BE2C (cell line): ENCODE measurements at regions not wholly inside any gene's neighbourhood (a gene's known extent, or its start where the extent isn't known, plus 50 kb on each side); places are given as distances from the start of the nearest gene placed in this dataset.
A peak's percentile ranks its signal among the peaks of the same experiment; 100 is the strongest.

Source experiments
- DNase-seq: peaks from one replicate; pipeline ENCODE4 v3.0.0-alpha.2; 2020
- H3K27me3 ChIP-seq: fragments of 250-450 bp; sonication (Bioruptor Pico); 2 replicates; pipeline ENCODE4 v1.5.1; 2020; ENCODE audit warnings: mild to moderate bottlenecking
- H3K36me3 ChIP-seq: fragments of 250-450 bp; sonication (Bioruptor Pico); 2 replicates; pipeline ENCODE4 v1.5.1; 2020; ENCODE audit warnings: mild to moderate bottlenecking
- H3K4me1 ChIP-seq: fragments of 250-450 bp; sonication (Bioruptor Pico); 2 replicates; pipeline ENCODE4 v1.5.1; 2020
- H3K4me3 ChIP-seq: 2 replicates; pipeline ENCODE4 v1.5.1; 2011; ENCODE audit warnings: low read depth, low read length
- H3K9me3 ChIP-seq: fragments of 250-450 bp; sonication (Bioruptor Pico); 2 replicates; pipeline ENCODE4 v1.5.1; 2020
- TF ChIP-seq, protein P1 (sequence below): IDR thresholded peaks from 2 replicates; pipeline ENCODE4 v1.5.1; 2012; ENCODE audit warnings: mild to moderate bottlenecking, low read depth, low read length

DNA sequence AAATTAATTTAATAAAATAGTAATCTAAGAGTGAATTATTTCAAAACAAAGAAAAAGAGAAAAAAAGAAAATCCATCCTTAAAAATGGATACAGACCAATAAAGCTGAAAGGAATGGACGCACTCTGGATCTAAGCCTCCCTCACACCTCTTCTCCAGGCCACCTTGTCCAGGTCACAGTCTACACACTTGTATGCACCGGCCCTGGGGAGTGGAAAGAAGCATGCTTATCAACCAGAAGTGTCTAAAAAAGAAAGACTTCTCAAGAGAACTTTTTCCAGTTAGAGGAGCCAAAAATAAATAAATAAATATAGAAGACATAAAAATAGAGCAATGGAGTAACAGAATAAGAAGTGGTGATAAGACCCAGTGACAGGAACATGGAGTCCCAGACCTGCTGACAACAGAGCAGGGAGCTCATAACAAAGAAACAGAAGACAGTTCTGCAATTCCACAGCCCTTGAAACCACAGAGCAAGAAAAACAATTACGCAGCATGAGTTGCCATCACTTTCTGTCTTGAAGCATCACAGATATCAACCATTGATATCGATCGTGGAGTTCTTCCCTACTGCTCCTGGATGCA, 311.7 kb upstream of the NFE2L3 start:
- Histone ChIP-seq H3K27me3 (no peaks in the 10 kb centered on the region), H3K36me3 (no peaks in the 10 kb centered on the region), H3K4me1 (peaks cover 6% of the 10 kb centered on the region; the same call in 1 of the 2 replicates), H3K4me3 (no peak overlapping the region), H3K9me3 (no peaks in the 10 kb centered on the region)
- TF ChIP-seq, protein P1, sequence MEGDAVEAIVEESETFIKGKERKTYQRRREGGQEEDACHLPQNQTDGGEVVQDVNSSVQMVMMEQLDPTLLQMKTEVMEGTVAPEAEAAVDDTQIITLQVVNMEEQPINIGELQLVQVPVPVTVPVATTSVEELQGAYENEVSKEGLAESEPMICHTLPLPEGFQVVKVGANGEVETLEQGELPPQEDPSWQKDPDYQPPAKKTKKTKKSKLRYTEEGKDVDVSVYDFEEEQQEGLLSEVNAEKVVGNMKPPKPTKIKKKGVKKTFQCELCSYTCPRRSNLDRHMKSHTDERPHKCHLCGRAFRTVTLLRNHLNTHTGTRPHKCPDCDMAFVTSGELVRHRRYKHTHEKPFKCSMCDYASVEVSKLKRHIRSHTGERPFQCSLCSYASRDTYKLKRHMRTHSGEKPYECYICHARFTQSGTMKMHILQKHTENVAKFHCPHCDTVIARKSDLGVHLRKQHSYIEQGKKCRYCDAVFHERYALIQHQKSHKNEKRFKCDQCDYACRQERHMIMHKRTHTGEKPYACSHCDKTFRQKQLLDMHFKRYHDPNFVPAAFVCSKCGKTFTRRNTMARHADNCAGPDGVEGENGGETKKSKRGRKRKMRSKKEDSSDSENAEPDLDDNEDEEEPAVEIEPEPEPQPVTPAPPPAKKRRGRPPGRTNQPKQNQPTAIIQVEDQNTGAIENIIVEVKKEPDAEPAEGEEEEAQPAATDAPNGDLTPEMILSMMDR = no peak
- no peak for DNase-seq

DNA sequence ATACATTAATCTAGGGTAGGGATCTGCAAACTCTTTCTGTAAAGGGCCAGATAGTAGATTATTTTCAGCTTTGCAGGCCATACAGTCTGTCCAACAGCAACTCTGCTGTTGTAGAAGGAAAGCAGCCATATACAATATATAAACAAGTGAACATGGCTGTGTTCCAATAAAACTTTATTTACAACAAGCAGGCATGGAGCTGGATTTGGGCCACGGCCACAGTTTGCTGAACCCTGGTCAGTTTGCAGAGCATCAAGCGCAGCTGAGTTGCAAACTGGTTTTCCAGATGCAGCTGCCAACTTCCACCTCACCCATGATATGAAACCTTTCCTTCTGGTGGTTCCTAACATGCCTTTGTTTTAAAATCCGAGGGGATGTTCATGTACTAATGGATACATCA, 310.4 kb upstream of the NFE2L3 start:
- Histone ChIP-seq H3K4me3 (no peak overlapping the region), H3K4me1 (peaks cover 17% of the 10 kb centered on the region), H3K36me3 (no peaks in the 10 kb centered on the region), H3K9me3 (no peaks in the 10 kb centered on the region), H3K27me3 (no peaks in the 10 kb centered on the region)
- TF ChIP-seq, protein P1 = no peak
- DNase-seq = no peak

DNA sequence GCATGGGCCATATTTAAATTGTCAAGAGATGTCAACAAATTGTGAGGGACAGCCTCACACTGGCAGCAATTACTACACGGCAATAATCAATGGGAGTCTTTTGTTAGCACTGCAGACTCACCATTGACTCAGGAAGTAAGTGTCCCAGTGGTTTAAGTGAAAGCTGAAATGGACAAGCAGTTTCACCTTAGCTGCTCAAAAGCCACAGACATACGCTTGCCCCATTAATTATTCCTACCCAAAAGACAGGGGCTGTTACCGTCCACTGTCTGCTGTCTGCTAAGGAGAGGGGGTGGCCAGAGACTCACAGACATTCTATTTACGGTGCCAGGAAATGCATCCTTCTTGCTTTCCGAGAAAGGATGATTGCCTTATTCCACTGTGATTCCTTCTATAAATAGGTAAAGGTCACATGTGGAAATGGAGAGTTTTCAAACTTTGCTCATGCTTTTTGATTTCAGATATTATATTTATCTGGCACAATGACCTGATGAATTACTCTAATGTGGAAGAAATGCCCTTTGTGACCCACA, 309.7 kb upstream of the NFE2L3 start:
- Histone ChIP-seq H3K27me3 (no peaks in the 10 kb centered on the region), H3K36me3 (no peaks in the 10 kb centered on the region), H3K4me3 (no peak overlapping the region), H3K9me3 (no peaks in the 10 kb centered on the region), H3K4me1 (peaks cover 17% of the 10 kb centered on the region)
- DNase-seq = no peak
- TF ChIP-seq, protein P1 = no peak

DNA sequence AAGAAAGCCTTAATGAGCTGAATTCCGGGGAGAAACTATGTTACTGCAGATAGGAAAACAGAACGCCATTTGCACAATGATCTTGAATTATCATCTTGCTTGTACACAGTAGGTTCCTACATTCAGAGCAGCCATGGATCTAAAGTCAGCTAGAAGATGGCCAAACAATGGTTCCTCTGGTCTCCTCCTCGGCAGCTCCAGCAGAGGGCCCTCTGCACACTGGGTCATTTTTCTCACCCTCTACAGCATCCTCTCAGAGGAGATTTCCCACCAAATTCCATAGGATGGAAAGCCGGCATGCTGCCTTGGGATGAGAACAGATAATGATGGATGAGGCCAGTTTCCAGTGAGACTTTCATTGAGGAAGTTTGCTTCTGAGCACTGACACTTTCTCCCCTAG, 308.5 kb upstream of the NFE2L3 start:
- Histone ChIP-seq H3K9me3 (no peaks in the 10 kb centered on the region), H3K4me1 (peaks cover 17% of the 10 kb centered on the region), H3K27me3 (no peaks in the 10 kb centered on the region), H3K36me3 (no peaks in the 10 kb centered on the region), H3K4me3 (no peak overlapping the region)
- TF ChIP-seq, protein P1 = 0 out of 2 replicates have a peak, but pooled peaks have one; percentile 13
- no peak for DNase-seq

DNA sequence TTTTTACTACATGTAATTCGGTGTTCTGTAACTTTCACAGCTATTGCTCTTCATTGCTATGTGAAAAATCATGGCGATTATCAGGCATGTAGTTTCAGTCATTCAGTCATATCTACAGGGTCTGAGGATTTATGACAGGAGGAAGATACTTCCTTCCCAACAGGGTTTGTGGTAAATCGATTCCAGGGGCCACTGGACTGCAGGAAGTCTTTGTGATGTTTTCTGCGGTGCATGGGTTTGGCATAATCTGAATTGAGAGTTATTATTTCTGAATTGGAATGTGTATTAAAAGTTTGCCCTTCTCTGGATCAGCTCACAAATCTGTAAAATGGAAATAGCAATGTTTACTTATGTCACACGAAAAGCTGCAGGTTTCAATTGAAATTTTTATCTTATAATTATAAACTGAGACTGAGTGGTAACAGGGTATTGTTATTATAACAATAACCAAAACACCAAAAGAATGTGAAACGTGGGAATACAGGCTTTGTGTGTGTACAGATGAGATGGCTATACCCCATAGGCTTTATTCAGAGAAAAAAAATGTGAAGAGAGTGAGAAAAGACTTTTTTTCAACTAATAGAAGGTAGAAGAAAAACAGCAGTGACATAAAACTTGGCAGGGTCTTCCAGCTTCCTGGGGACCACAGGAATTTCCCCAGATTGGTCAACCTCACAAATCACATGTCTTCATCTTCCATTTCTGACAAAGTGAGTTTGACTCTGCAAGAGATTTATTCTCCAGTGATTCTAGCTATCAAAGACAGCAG, 307.7 kb upstream of the NFE2L3 start:
- Histone ChIP-seq H3K27me3 (no peaks in the 10 kb centered on the region), H3K36me3 (no peaks in the 10 kb centered on the region), H3K4me3 (no peak overlapping the region), H3K4me1 (peaks cover 17% of the 10 kb centered on the region), H3K9me3 (no peaks in the 10 kb centered on the region)
- DNase-seq = no peak
- TF ChIP-seq, protein P1 = no peak

DNA sequence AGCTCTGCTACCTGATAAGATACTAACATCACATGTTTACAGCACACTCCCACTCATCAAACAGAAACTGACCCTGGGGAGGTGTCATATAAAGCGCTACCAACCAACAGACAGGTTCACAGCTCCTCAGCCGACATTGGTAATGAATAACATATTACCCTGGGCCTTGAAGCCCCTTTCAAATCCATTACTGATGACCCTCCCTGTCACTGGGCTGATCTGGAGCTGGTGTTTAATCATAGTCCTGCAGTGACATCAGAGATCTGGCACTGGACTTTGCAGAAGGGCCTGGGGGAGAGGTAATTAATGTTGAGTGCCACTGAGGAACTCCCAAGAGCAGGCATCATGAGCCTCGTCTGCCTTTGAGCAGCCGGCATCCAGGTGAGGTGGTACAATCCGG, 306.5 kb upstream of the NFE2L3 start:
- DNase-seq = peak; percentile 51
- TF ChIP-seq, protein P1 = no peak
- H3K36me3 ChIP-seq = no peaks in the 10 kb centered on the region
- no peak overlapping the region for H3K4me3 ChIP-seq
- H3K9me3 ChIP-seq = no peaks in the 10 kb centered on the region
- peaks cover 17% of the 10 kb centered on the region for H3K4me1 ChIP-seq
- H3K27me3 ChIP-seq = no peaks in the 10 kb centered on the region
